ENCODE measurements at regions not wholly inside any gene's neighbourhood (a gene's known extent, or its start where the extent isn't known, plus 50 kb on each side); places are given as distances from the start of the nearest gene placed in this dataset.

DNA sequence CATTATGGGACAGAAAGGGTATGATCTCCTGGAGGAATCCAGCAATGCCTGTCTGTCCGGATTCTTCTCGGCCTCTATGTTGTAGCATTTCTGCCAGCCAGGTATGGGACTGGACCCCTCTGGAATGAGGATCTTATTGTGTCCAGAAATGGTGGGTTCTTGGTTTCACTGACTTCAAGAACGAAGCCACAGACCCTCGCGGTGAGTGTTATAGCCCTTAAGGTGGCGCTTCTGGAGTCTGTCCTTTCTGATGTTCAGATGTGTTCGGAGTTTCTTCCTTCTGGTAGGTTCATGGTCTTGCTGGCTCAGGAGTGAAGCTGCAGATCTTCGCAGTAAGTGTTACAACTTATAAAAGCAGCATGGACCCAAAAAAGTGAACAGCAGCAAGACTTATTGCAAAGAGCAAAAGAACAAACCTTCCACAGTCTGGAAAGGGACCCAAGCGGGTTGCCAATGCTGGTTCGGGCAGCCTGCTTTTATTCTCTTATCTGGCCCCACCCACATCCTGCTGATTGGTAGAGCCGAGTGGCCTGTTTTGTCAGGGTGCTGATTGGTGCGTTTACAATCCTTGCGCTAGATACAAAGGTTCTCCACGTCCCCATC, 62.3 kb upstream of the IER3 start:
- no peak for DNase-seq

DNA sequence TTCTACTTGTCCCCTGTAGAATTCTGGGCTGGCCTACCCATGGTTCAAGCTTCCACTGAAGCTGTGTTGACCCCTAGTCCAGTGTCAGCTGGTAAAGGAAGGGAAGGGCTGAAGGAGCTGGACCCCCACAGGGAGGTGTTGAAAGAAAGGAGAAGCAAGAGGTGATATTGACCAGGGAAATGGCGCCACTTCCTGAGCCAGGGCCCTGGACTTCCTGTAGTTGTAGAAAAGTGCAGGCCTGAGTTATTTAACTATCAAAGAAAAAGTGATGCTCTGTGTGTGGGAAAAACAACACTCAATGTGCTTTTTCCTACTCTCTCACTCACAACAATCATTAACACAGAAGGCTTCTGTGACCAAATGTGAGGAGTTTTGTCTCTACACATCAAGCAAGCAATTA, 60.0 kb upstream of the IER3 start:
- DNase-seq = no peak

GRCh38 chr6:30802731-30803130, 58.4 kb upstream of the IER3 start:
- no peak for DNase-seq

- no peak for DNase-seq
Measured at GRCh38 chr6:30801950-30802349, 57.6 kb upstream of the IER3 start.

GRCh38 chr6:30800871-30801270, 56.5 kb upstream of the IER3 start:
- DNase-seq = no peak

- no peak for DNase-seq
Measured at GRCh38 chr6:30799210-30799609, 54.9 kb upstream of the IER3 start.

DNA sequence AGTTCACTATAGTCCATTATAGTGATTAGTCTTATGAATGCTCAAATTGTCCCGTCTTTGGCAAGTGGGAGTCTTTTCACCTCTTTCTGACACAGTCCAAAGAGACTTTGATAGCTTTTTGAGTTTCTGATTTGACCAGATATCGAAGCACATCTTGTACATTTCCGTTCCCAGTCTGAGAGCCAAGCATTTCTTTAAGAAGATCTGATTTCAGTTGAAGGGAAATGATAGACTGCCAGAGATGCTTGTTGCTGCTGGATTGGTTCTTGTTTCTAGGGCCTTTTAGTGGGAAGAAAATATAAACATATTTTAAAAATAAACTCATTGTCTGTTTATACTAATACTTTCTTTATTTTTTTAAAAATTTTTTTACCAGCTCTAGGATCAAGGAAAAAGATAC, 54.1 kb upstream of the IER3 start:
- no peak for DNase-seq

- no peak for DNase-seq
Measured at GRCh38 chr6:30795549-30796293, 51.4 kb upstream of the IER3 start.

Data from activated CD4-positive, alpha-beta T cell treated with anti-CD3 and anti-CD28 coated beads for 48 hours (primary cell).